HL-60 (cell line): ENCODE measurements at regions not wholly inside any gene's neighbourhood (a gene's known extent, or its start where the extent isn't known, plus 50 kb on each side); places are given as distances from the start of the nearest gene placed in this dataset.

ENCODE experiments used
- DNase-seq, 2 experiments: peaks; one replicate each; pipeline ENCODE4 v3.0.0-alpha.2; 2010 to 2020; ENCODE audit warnings: low read depth in 1 of 2, low spot score in 1 of 2
- H3K27ac ChIP-seq: fragments of 250-450 bp; sonication (Bioruptor Pico); replicated peaks from 2 replicates; pipeline ENCODE4 v1.5.1; 2020; ENCODE audit warnings: mild to moderate bottlenecking, moderate library complexity
- H3K27me3 ChIP-seq: fragments of 250-450 bp; sonication (Bioruptor Pico); 2 replicates; pipeline ENCODE4 v1.5.1; 2021; ENCODE audit warnings: mild to moderate bottlenecking, moderate library complexity; ENCODE audit not compliant: insufficient read depth, poor library complexity, severe bottlenecking
- H3K4me3 ChIP-seq: replicated peaks from 2 replicates; pipeline ENCODE4 v1.5.1; 2011; ENCODE audit warnings: mild to moderate bottlenecking, control low read depth, low read length; ENCODE audit not compliant: insufficient read depth
- GABPA ChIP-seq: IDR thresholded peaks from 2 replicates; pipeline ENCODE4 v1.6.1; 2012; ENCODE audit warnings: low read depth
- POLR2AphosphoS5 ChIP-seq: IDR thresholded peaks from 2 replicates; pipeline ENCODE4 v1.6.1; 2012; ENCODE audit warnings: low read depth
- SPI1 ChIP-seq: IDR thresholded peaks from 2 replicates; pipeline ENCODE4 v1.6.1; 2012; ENCODE audit warnings: low read depth, mild to moderate bottlenecking, borderline replicate concordance
- TF ChIP-seq, protein P1 (sequence below): IDR thresholded peaks from 2 replicates; pipeline ENCODE4 v1.6.1; 2012; ENCODE audit warnings: low read depth; ENCODE audit not compliant: insufficient replicate concordance
- TF ChIP-seq, protein P2 (sequence below): IDR thresholded peaks from one replicate; pipeline ENCODE4 v1.5.1; 2011; ENCODE audit warnings: low read length, control low read depth, inconsistent platforms; ENCODE audit not compliant: insufficient read depth

DNA sequence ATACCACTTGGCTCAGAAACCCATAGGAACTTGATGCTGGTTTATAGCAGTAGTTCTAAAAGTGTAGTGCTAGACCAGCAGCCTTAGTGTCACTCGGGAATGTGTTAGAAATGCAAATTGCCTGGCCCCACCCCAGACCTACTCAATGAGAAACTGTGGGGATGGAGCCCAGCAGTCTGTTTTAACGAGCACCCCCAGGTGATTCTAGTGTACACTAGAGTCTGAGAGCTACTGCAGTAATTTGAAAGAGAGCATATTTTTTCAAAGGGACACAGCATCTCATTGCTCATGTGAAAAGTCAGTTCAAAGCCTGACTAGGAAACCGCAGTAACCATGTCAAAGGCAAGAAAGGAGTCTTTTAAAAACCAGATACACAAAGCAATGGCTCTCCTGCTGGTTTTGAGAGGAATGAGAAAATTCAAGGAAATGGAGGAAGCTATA is 313.4 kb downstream of the SQOR start:
- peaks cover 6% of the 10 kb centered on the region for H3K27me3 ChIP-seq
- H3K27ac ChIP-seq, result no peak overlapping the region
- H3K4me3 ChIP-seq, result no peak overlapping the region
- TF ChIP-seq GABPA (no peak), SPI1 (no peak), POLR2AphosphoS5 (no peak)
- TF ChIP-seq, protein P1, sequence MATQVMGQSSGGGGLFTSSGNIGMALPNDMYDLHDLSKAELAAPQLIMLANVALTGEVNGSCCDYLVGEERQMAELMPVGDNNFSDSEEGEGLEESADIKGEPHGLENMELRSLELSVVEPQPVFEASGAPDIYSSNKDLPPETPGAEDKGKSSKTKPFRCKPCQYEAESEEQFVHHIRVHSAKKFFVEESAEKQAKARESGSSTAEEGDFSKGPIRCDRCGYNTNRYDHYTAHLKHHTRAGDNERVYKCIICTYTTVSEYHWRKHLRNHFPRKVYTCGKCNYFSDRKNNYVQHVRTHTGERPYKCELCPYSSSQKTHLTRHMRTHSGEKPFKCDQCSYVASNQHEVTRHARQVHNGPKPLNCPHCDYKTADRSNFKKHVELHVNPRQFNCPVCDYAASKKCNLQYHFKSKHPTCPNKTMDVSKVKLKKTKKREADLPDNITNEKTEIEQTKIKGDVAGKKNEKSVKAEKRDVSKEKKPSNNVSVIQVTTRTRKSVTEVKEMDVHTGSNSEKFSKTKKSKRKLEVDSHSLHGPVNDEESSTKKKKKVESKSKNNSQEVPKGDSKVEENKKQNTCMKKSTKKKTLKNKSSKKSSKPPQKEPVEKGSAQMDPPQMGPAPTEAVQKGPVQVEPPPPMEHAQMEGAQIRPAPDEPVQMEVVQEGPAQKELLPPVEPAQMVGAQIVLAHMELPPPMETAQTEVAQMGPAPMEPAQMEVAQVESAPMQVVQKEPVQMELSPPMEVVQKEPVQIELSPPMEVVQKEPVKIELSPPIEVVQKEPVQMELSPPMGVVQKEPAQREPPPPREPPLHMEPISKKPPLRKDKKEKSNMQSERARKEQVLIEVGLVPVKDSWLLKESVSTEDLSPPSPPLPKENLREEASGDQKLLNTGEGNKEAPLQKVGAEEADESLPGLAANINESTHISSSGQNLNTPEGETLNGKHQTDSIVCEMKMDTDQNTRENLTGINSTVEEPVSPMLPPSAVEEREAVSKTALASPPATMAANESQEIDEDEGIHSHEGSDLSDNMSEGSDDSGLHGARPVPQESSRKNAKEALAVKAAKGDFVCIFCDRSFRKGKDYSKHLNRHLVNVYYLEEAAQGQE, result no peak
- TF ChIP-seq, protein P2, sequence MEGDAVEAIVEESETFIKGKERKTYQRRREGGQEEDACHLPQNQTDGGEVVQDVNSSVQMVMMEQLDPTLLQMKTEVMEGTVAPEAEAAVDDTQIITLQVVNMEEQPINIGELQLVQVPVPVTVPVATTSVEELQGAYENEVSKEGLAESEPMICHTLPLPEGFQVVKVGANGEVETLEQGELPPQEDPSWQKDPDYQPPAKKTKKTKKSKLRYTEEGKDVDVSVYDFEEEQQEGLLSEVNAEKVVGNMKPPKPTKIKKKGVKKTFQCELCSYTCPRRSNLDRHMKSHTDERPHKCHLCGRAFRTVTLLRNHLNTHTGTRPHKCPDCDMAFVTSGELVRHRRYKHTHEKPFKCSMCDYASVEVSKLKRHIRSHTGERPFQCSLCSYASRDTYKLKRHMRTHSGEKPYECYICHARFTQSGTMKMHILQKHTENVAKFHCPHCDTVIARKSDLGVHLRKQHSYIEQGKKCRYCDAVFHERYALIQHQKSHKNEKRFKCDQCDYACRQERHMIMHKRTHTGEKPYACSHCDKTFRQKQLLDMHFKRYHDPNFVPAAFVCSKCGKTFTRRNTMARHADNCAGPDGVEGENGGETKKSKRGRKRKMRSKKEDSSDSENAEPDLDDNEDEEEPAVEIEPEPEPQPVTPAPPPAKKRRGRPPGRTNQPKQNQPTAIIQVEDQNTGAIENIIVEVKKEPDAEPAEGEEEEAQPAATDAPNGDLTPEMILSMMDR, result no peak
- DNase-seq, result no peak

DNA sequence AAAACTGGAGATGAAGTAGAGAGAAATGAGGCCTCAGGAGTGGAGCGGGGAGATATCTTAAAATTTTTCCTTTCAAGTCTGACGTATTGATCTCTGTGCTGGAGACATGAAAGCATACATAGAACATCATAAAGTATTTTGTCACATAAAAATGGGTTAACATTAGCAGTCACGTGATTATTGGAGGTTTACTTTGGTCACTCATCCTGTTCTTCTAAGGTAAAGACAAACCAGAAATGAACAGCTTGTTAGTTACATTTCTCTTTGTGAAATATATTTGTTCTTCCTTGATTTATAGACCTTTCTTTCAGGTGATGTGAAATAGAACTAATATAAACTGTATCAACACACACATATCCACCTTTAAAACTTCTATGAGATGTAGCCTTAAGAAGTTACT is 324.1 kb downstream of the SQOR start:
- H3K4me3 ChIP-seq, result no peak overlapping the region
- TF ChIP-seq SPI1 (no peak), GABPA (no peak), POLR2AphosphoS5 (no peak)
- TF ChIP-seq, protein P1, result no peak
- TF ChIP-seq, protein P2, result no peak
- no peak for DNase-seq
- H3K27me3 ChIP-seq, result no peaks in the 10 kb centered on the region
- H3K27ac ChIP-seq, result no peak overlapping the region

DNA sequence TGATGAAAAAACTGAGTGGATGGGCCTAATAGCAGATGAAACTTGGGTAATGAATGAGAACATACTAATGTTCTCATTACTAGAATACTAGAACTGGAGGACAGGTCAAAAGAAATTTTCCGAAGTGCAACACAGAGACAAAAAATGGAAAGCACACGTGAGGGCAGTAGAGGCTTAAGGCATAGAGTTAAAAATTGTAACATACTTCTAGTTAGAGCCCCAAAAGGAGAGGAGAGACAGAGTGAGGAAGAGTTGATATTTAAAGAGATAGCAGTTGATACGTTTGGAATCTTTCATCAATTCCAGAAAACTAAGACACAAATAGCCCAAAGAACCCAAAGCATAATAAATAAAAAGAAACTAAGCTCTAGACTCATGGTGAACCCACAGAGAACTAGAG is 327.9 kb downstream of the SQOR start:
- Histone ChIP-seq H3K4me3 (no peak overlapping the region), H3K27ac (no peak overlapping the region), H3K27me3 (no peaks in the 10 kb centered on the region)
- TF ChIP-seq, protein P2, result no peak
- TF ChIP-seq POLR2AphosphoS5, result no peak
- TF ChIP-seq, protein P1, result no peak
- no peak for TF ChIP-seq SPI1
- TF ChIP-seq GABPA, result no peak
- no peak for DNase-seq
